DND-41 (cell line): ENCODE measurements at regions not wholly inside any gene's neighbourhood (a gene's known extent, or its start where the extent isn't known, plus 50 kb on each side); places are given as distances from the start of the nearest gene placed in this dataset.

Experiments
- ATAC-seq: fragments of 200-7000 bp; cut with Tn5 transposase; 3 replicates; pipeline ENCODE4 v1.9.1; 2021; ENCODE audit warnings: low read depth; ENCODE audit not compliant: insufficient read depth
- DNase-seq: peaks from one replicate; pipeline ENCODE4 v3.0.0-alpha.2; 2020
- H2AFZ ChIP-seq: 2 replicates; pipeline ENCODE4 v1.6.0; 2012; ENCODE audit warnings: low read depth, low read length
- H3K27ac ChIP-seq: 2 replicates; pipeline ENCODE4 v1.5.1; 2012; ENCODE audit warnings: low read length, inconsistent platforms
- H3K27me3 ChIP-seq: fragments of 200-600 bp; sonication (generic); 2 replicates; pipeline ENCODE4 v1.6.0; 2012; ENCODE audit warnings: low read length, mild to moderate bottlenecking, inconsistent platforms; ENCODE audit not compliant: insufficient read depth, poor library complexity
- H3K36me3 ChIP-seq: 2 replicates; pipeline ENCODE4 v1.5.1; 2012; ENCODE audit warnings: low read length, inconsistent platforms; ENCODE audit not compliant: insufficient read depth
- H3K4me1 ChIP-seq: 2 replicates; pipeline ENCODE4 v1.5.1; 2012; ENCODE audit warnings: mild to moderate bottlenecking, low read length; ENCODE audit not compliant: insufficient read depth
- H3K4me2 ChIP-seq: 2 replicates; pipeline ENCODE4 v1.6.0; 2012; ENCODE audit warnings: mild to moderate bottlenecking, moderate library complexity, low read length, inconsistent platforms; ENCODE audit not compliant: insufficient read depth
- H3K4me3 ChIP-seq, 2 experiments: fragments of 200-600 bp in 1 of 2; shearing (Covaris generic) in 1 of 2; 2 replicates each; pipeline ENCODE4 v1.5.1; 2012 to 2016; ENCODE audit warnings: inconsistent platforms in 2 of 2, low read length in 2 of 2, mild to moderate bottlenecking in 2 of 2, low read depth in 1 of 2, moderate library complexity in 1 of 2
- H3K79me2 ChIP-seq: 2 replicates; pipeline ENCODE4 v1.6.0; 2012; ENCODE audit warnings: low read length, inconsistent platforms; ENCODE audit not compliant: insufficient read depth
- H3K9ac ChIP-seq: 2 replicates; pipeline ENCODE4 v1.6.0; 2012; ENCODE audit warnings: low read depth, mild to moderate bottlenecking, inconsistent platforms, low read length, moderate library complexity
- H3K9me3 ChIP-seq: 2 replicates; pipeline ENCODE4 v1.5.1; 2012; ENCODE audit warnings: low read length, moderate library complexity, mild to moderate bottlenecking, inconsistent platforms; ENCODE audit not compliant: insufficient read depth, severe bottlenecking
- H4K20me1 ChIP-seq: 2 replicates; pipeline ENCODE4 v1.6.0; 2012; ENCODE audit warnings: low read length; ENCODE audit not compliant: insufficient read depth
- CTCF ChIP-seq: IDR thresholded peaks from 2 replicates; pipeline ENCODE4 v1.5.1; 2012; ENCODE audit warnings: borderline replicate concordance, low read length, moderate library complexity, mild to moderate bottlenecking; ENCODE audit not compliant: poor library complexity, severe bottlenecking; ENCODE audit errors: extremely low read depth
- EZH2 ChIP-seq: IDR thresholded peaks from 3 replicates; pipeline ENCODE4 v1.6.1; 2012; ENCODE audit warnings: borderline replicate concordance, low read depth, mild to moderate bottlenecking, moderate library complexity, low read length, inconsistent platforms; ENCODE audit not compliant: severe bottlenecking

DNA sequence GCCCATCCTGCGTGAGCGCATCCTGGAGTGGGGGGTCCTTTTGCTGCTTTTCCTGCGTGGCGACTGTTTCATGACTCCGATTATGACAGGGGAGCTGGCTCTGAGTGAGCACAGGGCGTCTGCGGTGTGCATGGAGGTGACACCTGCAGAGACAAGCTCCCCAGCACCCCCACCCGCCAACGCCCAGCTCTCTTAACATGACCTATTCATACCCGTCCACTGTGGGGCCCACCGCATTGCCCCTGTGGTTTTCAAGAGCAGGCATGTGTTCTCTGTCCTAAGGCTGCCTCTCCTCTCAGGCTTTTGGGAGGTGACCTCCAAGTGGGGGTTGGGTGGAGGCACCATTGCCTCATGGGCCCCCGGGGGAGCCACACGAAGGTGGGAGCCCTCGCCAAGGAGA lies 500.7 kb downstream of the TCERG1L start:
- ATAC-seq (no peak), DNase-seq (no peak)
- no peaks in the 10 kb centered on the region for H3K9me3 ChIP-seq
- H3K79me2 ChIP-seq = no peaks in the 10 kb centered on the region
- H3K4me3 ChIP-seq = no peak overlapping the region
- no peaks in the 10 kb centered on the region for H3K4me1 ChIP-seq
- H3K4me2 ChIP-seq = no peak overlapping the region
- no peak overlapping the region for H3K27ac ChIP-seq
- no peaks in the 10 kb centered on the region for H3K27me3 ChIP-seq
- no peak overlapping the region for H3K9ac ChIP-seq
- TF ChIP-seq EZH2 = no peak
- TF ChIP-seq CTCF = no peak
- no peaks in the 10 kb centered on the region for H4K20me1 ChIP-seq
- H2AFZ ChIP-seq = no peak overlapping the region
- no peaks in the 10 kb centered on the region for H3K36me3 ChIP-seq

- Histone ChIP-seq H4K20me1 (no peaks in the 10 kb centered on the region), H3K4me3 (no peak overlapping the region), H3K9ac (no peak overlapping the region), H3K9me3 (no peaks in the 10 kb centered on the region), H3K27ac (no peak overlapping the region), H3K27me3 (no peaks in the 10 kb centered on the region), H3K79me2 (no peaks in the 10 kb centered on the region), H3K4me1 (no peaks in the 10 kb centered on the region), H2AFZ (no peak overlapping the region), H3K36me3 (no peaks in the 10 kb centered on the region), H3K4me2 (no peak overlapping the region)
- TF ChIP-seq CTCF = no peak
- TF ChIP-seq EZH2 = no peak
- no peak for ATAC-seq
- no peak for DNase-seq
Observed at GRCh38 chr10:130812381-130813148, 499.0 kb downstream of the TCERG1L start.

- DNase-seq (no peak), ATAC-seq (no peak)
- H3K4me2 ChIP-seq = no peak overlapping the region
- H2AFZ ChIP-seq = no peak overlapping the region
- no peaks in the 10 kb centered on the region for H3K79me2 ChIP-seq
- H3K36me3 ChIP-seq = no peaks in the 10 kb centered on the region
- no peaks in the 10 kb centered on the region for H4K20me1 ChIP-seq
- no peaks in the 10 kb centered on the region for H3K4me1 ChIP-seq
- H3K27me3 ChIP-seq = no peaks in the 10 kb centered on the region
- H3K9ac ChIP-seq = no peak overlapping the region
- TF ChIP-seq CTCF = no peak
- H3K9me3 ChIP-seq = no peaks in the 10 kb centered on the region
- no peak overlapping the region for H3K4me3 ChIP-seq
- H3K27ac ChIP-seq = no peak overlapping the region
Observed at GRCh38 chr10:130814610-130815009, 496.9 kb downstream of the TCERG1L start.
